HepG2 (cell line): ENCODE measurements at regions not wholly inside any gene's neighbourhood (a gene's known extent, or its start where the extent isn't known, plus 50 kb on each side); places are given as distances from the start of the nearest gene placed in this dataset.

ENCODE experiments used
- POLR2A ChIP-seq, 2 experiments: IDR thresholded peaks; 2 replicates each; pipeline ENCODE4 v1.6.1; 2011; ENCODE audit warnings: low read depth in 2 of 2, low read length in 2 of 2, mild to moderate bottlenecking in 1 of 2, moderate library complexity in 1 of 2; ENCODE audit not compliant: insufficient read depth in 1 of 2
- RXRA ChIP-seq: sonication (generic); formaldehyde crosslinking; IDR thresholded peaks from 2 replicates; pipeline ENCODE4 v1.5.1; 2020; ENCODE audit warnings: missing genetic modification reagents
- ZNF12 ChIP-seq: sonication (generic); formaldehyde crosslinking; IDR thresholded peaks from 2 replicates; pipeline ENCODE4 v1.5.0; 2020; ENCODE audit warnings: missing genetic modification reagents
- TF ChIP-seq, protein P1 (sequence below): sonication (generic); formaldehyde crosslinking; IDR thresholded peaks from 2 replicates; pipeline ENCODE4 v1.5.0; 2020; ENCODE audit warnings: mild to moderate bottlenecking, missing genetic modification reagents, moderate library complexity
- TF ChIP-seq, protein P2 (sequence below), 2 experiments: IDR thresholded peaks; 2 replicates each; pipeline ENCODE4 v1.6.1; 2011 to 2012; ENCODE audit warnings: low read length in 2 of 2, borderline replicate concordance in 1 of 2, low read depth in 1 of 2, mild to moderate bottlenecking in 1 of 2, moderate library complexity in 1 of 2

DNA sequence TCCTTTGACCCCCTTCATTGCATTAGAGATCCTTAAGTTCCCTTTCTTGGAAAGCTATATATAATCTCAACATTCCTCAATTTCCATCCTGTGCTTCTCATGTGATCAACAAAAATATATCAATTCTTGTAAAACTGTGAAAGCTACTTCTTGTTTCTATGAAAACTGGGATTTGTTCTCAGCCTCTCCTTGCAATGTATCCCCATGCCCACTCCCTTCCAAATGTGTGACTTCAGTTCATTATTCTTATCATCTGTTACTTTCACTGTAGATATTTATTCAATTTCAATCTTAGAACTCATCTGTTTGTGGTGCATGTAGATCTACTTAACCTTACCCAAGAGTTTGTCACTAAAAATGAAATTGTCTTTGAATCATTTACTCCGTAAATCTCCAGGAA is 260.6 kb downstream of the HIVEP2 start:
- TF ChIP-seq POLR2A (IDR thresholded peaks at IDR 0.05; ENCODE audit: insufficient read depth in 1 of 2, low read depth in 2 of 2, low read length in 2 of 2) (no peak), ZNF12 (CRISPR knock-in tag) (no peak), RXRA (no peak)
- TF ChIP-seq, protein P1, sequence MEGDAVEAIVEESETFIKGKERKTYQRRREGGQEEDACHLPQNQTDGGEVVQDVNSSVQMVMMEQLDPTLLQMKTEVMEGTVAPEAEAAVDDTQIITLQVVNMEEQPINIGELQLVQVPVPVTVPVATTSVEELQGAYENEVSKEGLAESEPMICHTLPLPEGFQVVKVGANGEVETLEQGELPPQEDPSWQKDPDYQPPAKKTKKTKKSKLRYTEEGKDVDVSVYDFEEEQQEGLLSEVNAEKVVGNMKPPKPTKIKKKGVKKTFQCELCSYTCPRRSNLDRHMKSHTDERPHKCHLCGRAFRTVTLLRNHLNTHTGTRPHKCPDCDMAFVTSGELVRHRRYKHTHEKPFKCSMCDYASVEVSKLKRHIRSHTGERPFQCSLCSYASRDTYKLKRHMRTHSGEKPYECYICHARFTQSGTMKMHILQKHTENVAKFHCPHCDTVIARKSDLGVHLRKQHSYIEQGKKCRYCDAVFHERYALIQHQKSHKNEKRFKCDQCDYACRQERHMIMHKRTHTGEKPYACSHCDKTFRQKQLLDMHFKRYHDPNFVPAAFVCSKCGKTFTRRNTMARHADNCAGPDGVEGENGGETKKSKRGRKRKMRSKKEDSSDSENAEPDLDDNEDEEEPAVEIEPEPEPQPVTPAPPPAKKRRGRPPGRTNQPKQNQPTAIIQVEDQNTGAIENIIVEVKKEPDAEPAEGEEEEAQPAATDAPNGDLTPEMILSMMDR (CRISPR knock-in tag): no peak
- TF ChIP-seq, protein P2, sequence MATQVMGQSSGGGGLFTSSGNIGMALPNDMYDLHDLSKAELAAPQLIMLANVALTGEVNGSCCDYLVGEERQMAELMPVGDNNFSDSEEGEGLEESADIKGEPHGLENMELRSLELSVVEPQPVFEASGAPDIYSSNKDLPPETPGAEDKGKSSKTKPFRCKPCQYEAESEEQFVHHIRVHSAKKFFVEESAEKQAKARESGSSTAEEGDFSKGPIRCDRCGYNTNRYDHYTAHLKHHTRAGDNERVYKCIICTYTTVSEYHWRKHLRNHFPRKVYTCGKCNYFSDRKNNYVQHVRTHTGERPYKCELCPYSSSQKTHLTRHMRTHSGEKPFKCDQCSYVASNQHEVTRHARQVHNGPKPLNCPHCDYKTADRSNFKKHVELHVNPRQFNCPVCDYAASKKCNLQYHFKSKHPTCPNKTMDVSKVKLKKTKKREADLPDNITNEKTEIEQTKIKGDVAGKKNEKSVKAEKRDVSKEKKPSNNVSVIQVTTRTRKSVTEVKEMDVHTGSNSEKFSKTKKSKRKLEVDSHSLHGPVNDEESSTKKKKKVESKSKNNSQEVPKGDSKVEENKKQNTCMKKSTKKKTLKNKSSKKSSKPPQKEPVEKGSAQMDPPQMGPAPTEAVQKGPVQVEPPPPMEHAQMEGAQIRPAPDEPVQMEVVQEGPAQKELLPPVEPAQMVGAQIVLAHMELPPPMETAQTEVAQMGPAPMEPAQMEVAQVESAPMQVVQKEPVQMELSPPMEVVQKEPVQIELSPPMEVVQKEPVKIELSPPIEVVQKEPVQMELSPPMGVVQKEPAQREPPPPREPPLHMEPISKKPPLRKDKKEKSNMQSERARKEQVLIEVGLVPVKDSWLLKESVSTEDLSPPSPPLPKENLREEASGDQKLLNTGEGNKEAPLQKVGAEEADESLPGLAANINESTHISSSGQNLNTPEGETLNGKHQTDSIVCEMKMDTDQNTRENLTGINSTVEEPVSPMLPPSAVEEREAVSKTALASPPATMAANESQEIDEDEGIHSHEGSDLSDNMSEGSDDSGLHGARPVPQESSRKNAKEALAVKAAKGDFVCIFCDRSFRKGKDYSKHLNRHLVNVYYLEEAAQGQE (IDR thresholded peaks at IDR 0.05; ENCODE audit: borderline replicate concordance in 1 of 2, low read depth in 1 of 2, low read length in 2 of 2): no peak
